ENCODE measurements at regions not wholly inside any gene's neighbourhood (a gene's known extent, or its start where the extent isn't known, plus 50 kb on each side); places are given as distances from the start of the nearest gene placed in this dataset.

GRCh38 chr11:105458071-105458470 is 151.8 kb upstream of the GRIA4 start:
- no TSS peak for BruUV-seq (replicated peaks)
- WGBS (ENCODE audit: insufficient coverage, insufficient replicate concordance, low lambda C conversion rate, missing lambda C conversion rate) = 66% methylated on average over 9 of the region's 9 CpGs
- no peaks in the 10 kb centered on the region for H4K20me1 ChIP-seq (ENCODE audit: control insufficient read depth, insufficient read depth)
- intact Hi-C loops (cut with micrococcal nuclease; ENCODE audit: unreplicated experiment) (no loop called here), in situ Hi-C loops (cut with MboI) (no loop called here)
- H3K27ac ChIP-seq (ENCODE audit: control insufficient read depth, insufficient read depth) = no peak overlapping the region
- H3K4me3 ChIP-seq = no peak overlapping the region
- H3K27me3 ChIP-seq (replicated peaks in 1 of 2; ENCODE audit: control insufficient read depth in 2 of 2, insufficient read depth in 2 of 2, low read length in 1 of 2) = no peaks in the 10 kb centered on the region
- no peak overlapping the region for H3K9ac ChIP-seq (ENCODE audit: control insufficient read depth, insufficient read depth, low read length)
- FAIRE-seq = no peak
- H3K36me3 ChIP-seq (ENCODE audit: control insufficient read depth in 2 of 2, insufficient read depth in 2 of 2, low read length in 1 of 2) = no peaks in the 10 kb centered on the region
- no peaks in the 10 kb centered on the region for H3K4me1 ChIP-seq (ENCODE audit: control insufficient read depth, insufficient read depth, low read length)
- ChIA-PET CTCF (no interaction called here), RAD21 (ENCODE audit: unreplicated experiment) (no interaction called here), POLR2A (no interaction called here), SMC1A (ENCODE audit: uncharacterized antibody, unreplicated experiment) (no interaction called here)
- H3K4me2 ChIP-seq (ENCODE audit: control insufficient read depth, insufficient read depth) = no peak overlapping the region
- no peak for DNase-seq (ENCODE audit: low read depth, low spot score)
- TF ChIP-seq TARDBP (IDR thresholded peaks at IDR 0.05; ENCODE audit: borderline replicate concordance) (no peak), CBX5 (IDR thresholded peaks at IDR 0.05; ENCODE audit: low read depth) (no peak), CBFB (IDR thresholded peaks at IDR 0.05; ENCODE audit: low read depth) (no peak), CREM (IDR thresholded peaks at IDR 0.05; ENCODE audit: low read depth) (no peak), ZZZ3 (IDR thresholded peaks at IDR 0.05; ENCODE audit: control insufficient read depth, insufficient read length, low read depth) (no peak), TAF1 (IDR thresholded peaks at IDR 0.05; ENCODE audit: borderline replicate concordance, low read depth, low read length) (no peak), MYC (IDR thresholded peaks at IDR 0.05; ENCODE audit: insufficient read depth, insufficient read length, insufficient replicate concordance, low read length, severe bottlenecking) (no peak), JUNB (IDR thresholded peaks at IDR 0.05) (no peak), SMC3 (IDR thresholded peaks at IDR 0.05; ENCODE audit: borderline replicate concordance, low read length) (no peak), ZNF687 (IDR thresholded peaks at IDR 0.05) (no peak), RB1 (IDR thresholded peaks at IDR 0.05; ENCODE audit: borderline replicate concordance) (no peak), SREBF1 (IDR thresholded peaks at IDR 0.05; ENCODE audit: low read length) (no peak), FOS (IDR thresholded peaks at IDR 0.05; ENCODE audit: borderline replicate concordance, extremely low read depth, insufficient read length) (no peak), SRF (IDR thresholded peaks at IDR 0.05; ENCODE audit: low read depth in 2 of 2, low read length in 2 of 2) (no peak)
- no peaks in the 10 kb centered on the region for H3K9me3 ChIP-seq (replicated peaks; ENCODE audit: control insufficient read depth, insufficient read depth, low read length)
- H3K79me2 ChIP-seq (ENCODE audit: control insufficient read depth, insufficient read depth, low read length) = no peaks in the 10 kb centered on the region
- no peak overlapping the region for H2AFZ ChIP-seq (ENCODE audit: control insufficient read depth, low read depth, low read length)
- ATAC-seq = no peak

All from GM12878 (cell line).